OCI-M1 (cell line): ENCODE measurements at regions not wholly inside any gene's neighbourhood (a gene's known extent, or its start where the extent isn't known, plus 50 kb on each side); places are given as distances from the start of the nearest gene placed in this dataset.

Source experiments
- DNase-seq: peaks from one replicate; lab custom pipeline; 2025; lab: John Stamatoyannopoulos, UW

DNA sequence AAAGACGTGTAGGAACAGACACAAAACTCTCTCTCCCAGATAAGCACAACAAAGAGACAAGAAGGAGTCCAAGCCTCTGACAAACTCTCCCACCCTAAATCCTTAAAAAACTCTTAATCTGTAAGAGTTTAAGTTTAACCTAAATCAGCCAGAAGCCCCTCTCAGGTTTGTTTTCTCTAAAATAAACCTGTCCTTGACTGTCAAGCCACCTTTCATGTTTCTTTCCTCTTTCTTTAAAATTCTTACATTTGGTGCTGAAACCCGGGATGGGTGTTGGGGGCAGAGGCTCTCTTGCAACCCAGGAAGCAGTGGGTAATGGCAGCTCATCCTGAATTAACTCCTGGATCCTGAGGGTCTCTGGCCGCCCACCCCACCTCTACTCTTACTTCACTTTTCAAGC, 107.8 kb upstream of the TENT5D start:
- DNase-seq, result no peak

GRCh38 chrX:80316526-80316925, 103.7 kb upstream of the TENT5D start:
- DNase-seq, result peak; percentile 68

GRCh38 chrX:80317646-80318045, 102.6 kb upstream of the TENT5D start:
- peak; percentile 86 for DNase-seq

GRCh38 chrX:80331285-80331684, 89.0 kb upstream of the TENT5D start:
- DNase-seq, result peak; percentile 46

GRCh38 chrX:80334583-80334982, 85.7 kb upstream of the TENT5D start:
- peak; percentile 60 for DNase-seq

- peak; percentile 90 for DNase-seq
These were observed 85.0 kb upstream of the TENT5D start for GRCh38 chrX:80335062-80335830.

GRCh38 chrX:80354966-80355465, 65.2 kb upstream of the TENT5D start:
- DNase-seq, result no peak
